HG03025 (cell line): ENCODE measurements at regions not wholly inside any gene's neighbourhood (a gene's known extent, or its start where the extent isn't known, plus 50 kb on each side); places are given as distances from the start of the nearest gene placed in this dataset.
"Not testable (repeated sequence)": the region's sequence is repeated elsewhere in the genome, so short reads cannot be mapped to it uniquely, and the experiment has no call there.

ENCODE experiments used
- ATAC-seq: cut with Tn5 transposase; IDR thresholded peaks from one replicate; pipeline ENCODE4 v1.9.1; 2021; ENCODE audit warnings: mild to moderate bottlenecking, moderate library complexity; ENCODE audit not compliant: unreplicated experiment, low FRiP score

GRCh38 chr5:92328584-92329259, 945.6 kb upstream of the ARRDC3 start:
- no peak for ATAC-seq

- no peak for ATAC-seq
Measured at GRCh38 chr5:92320446-92320845, 937.3 kb upstream of the ARRDC3 start.

GRCh38 chr5:92313385-92313784, 930.3 kb upstream of the ARRDC3 start:
- no peak for ATAC-seq

- no peak for ATAC-seq
Measured at GRCh38 chr5:92309336-92309991, 926.3 kb upstream of the ARRDC3 start.

GRCh38 chr5:92308679-92309078, 925.6 kb upstream of the ARRDC3 start:
- no peak for ATAC-seq

GRCh38 chr5:92302356-92302755, 919.2 kb upstream of the ARRDC3 start:
- not testable (repeated sequence) for ATAC-seq

GRCh38 chr5:92283521-92283920, 900.4 kb upstream of the ARRDC3 start:
- no peak for ATAC-seq

- not testable (repeated sequence) for ATAC-seq
Measured at GRCh38 chr5:92271750-92272149, 888.6 kb upstream of the ARRDC3 start.

- ATAC-seq, result no peak
Measured at GRCh38 chr5:92268343-92268742, 885.2 kb upstream of the ARRDC3 start.

GRCh38 chr5:92267830-92268229, 884.7 kb upstream of the ARRDC3 start:
- no peak for ATAC-seq

- no peak for ATAC-seq
Measured at GRCh38 chr5:92265804-92266203, 882.7 kb upstream of the ARRDC3 start.

- not testable (repeated sequence) for ATAC-seq
Measured at GRCh38 chr5:92255605-92256004, 872.5 kb upstream of the ARRDC3 start.

- no peak for ATAC-seq
Measured at GRCh38 chr5:92248518-92248917, 865.4 kb upstream of the ARRDC3 start.

GRCh38 chr5:92242170-92242569, 859.1 kb upstream of the ARRDC3 start:
- no peak for ATAC-seq

- no peak for ATAC-seq
Measured at GRCh38 chr5:92237896-92238295, 854.8 kb upstream of the ARRDC3 start.

- ATAC-seq, result no peak
Measured at GRCh38 chr5:92222449-92222848, 839.3 kb upstream of the ARRDC3 start.

GRCh38 chr5:92216852-92217251, 833.7 kb upstream of the ARRDC3 start:
- ATAC-seq, result not testable (repeated sequence)

- ATAC-seq, result no peak
Measured at GRCh38 chr5:92215116-92215515, 832.0 kb upstream of the ARRDC3 start.

GRCh38 chr5:92208265-92208664, 825.1 kb upstream of the ARRDC3 start:
- no peak for ATAC-seq

GRCh38 chr5:92207151-92207550, 824.0 kb upstream of the ARRDC3 start:
- no peak for ATAC-seq

- ATAC-seq, result no peak
Measured at GRCh38 chr5:92206681-92207080, 823.6 kb upstream of the ARRDC3 start.

- ATAC-seq, result not testable (repeated sequence)
Measured at GRCh38 chr5:92199035-92199434, 815.9 kb upstream of the ARRDC3 start.
